Cerebellar cortex (tissue), 1 donor: ENCODE measurements at regions not wholly inside any gene's neighbourhood (a gene's known extent, or its start where the extent isn't known, plus 50 kb on each side); places are given as distances from the start of the nearest gene placed in this dataset.

Source experiments
- DNase-seq: peaks from one replicate; pipeline ENCODE4 v3.0.0-alpha.2; 2015; ENCODE audit warnings: low spot score

- no peak for DNase-seq
These were observed 110.2 kb upstream of the HAND1 start for GRCh38 chr5:154588091-154588774.

GRCh38 chr5:154587123-154588026 lies 109.3 kb upstream of the HAND1 start:
- no peak for DNase-seq

- no peak for DNase-seq
These were observed 105.7 kb upstream of the HAND1 start for GRCh38 chr5:154583671-154584177.

- no peak for DNase-seq
These were observed 102.4 kb upstream of the HAND1 start for GRCh38 chr5:154580422-154580821.

- DNase-seq: no peak
These were observed 99.4 kb upstream of the HAND1 start for GRCh38 chr5:154577416-154577815.

- DNase-seq: no peak
These were observed 98.4 kb upstream of the HAND1 start for GRCh38 chr5:154576429-154576806.

- no peak for DNase-seq
These were observed 97.8 kb upstream of the HAND1 start for GRCh38 chr5:154575546-154576428.

- no peak for DNase-seq
These were observed 95.0 kb upstream of the HAND1 start for GRCh38 chr5:154573011-154573410.

GRCh38 chr5:154571325-154572035 lies 93.5 kb upstream of the HAND1 start:
- DNase-seq: no peak

- DNase-seq: no peak
These were observed 92.7 kb upstream of the HAND1 start for GRCh38 chr5:154570572-154571324.

GRCh38 chr5:154568589-154568988 lies 90.6 kb upstream of the HAND1 start:
- DNase-seq: no peak

GRCh38 chr5:154567155-154567554 lies 89.1 kb upstream of the HAND1 start:
- DNase-seq: no peak

- no peak for DNase-seq
These were observed 88.2 kb upstream of the HAND1 start for GRCh38 chr5:154566146-154566680.

- DNase-seq: no peak
These were observed 87.1 kb upstream of the HAND1 start for GRCh38 chr5:154565123-154565522.

- DNase-seq: no peak
These were observed 84.3 kb upstream of the HAND1 start for GRCh38 chr5:154562244-154562880.

GRCh38 chr5:154559398-154560276 lies 81.6 kb upstream of the HAND1 start:
- no peak for DNase-seq

GRCh38 chr5:154557548-154557947 lies 79.5 kb upstream of the HAND1 start:
- no peak for DNase-seq

GRCh38 chr5:154547551-154547950 lies 69.5 kb upstream of the HAND1 start:
- DNase-seq: no peak

- DNase-seq: no peak
These were observed 68.7 kb upstream of the HAND1 start for GRCh38 chr5:154546719-154547118.
